ENCODE measurements at regions not wholly inside any gene's neighbourhood (a gene's known extent, or its start where the extent isn't known, plus 50 kb on each side); places are given as distances from the start of the nearest gene placed in this dataset.

DNA sequence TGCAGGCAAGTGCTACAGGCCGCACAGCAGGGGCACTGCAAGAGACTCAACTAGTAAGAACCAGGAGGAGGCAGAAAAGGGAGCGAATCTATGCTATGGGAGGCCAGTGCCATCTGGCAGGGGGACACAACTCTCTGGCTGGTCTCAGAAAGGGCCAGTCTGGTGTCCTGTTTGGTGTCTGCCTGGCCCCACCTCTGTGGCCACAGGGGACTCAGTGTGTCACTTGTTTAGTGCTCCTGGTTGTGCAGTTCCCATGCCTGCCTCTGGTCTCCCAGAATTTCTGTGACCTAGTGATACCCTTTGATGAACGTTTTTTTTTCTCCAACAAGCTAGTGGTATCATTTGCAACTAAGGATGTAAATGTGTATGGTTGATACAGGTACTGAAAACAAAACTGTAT, 59.2 kb upstream of the JCAD start:
- Histone ChIP-seq H2AFZ (ENCODE audit: low read length) (no peak overlapping the region), H3K4me2 (ENCODE audit: insufficient read depth, low read length) (no peak overlapping the region), H4K20me1 (ENCODE audit: insufficient read depth, low read length) (no peaks in the 10 kb centered on the region), H3K9me3 (ENCODE audit: low read depth, low read length) (no peaks in the 10 kb centered on the region), H3K36me3 (ENCODE audit: insufficient read depth, low read length) (no peaks in the 10 kb centered on the region), H3K79me2 (ENCODE audit: insufficient read depth, low read length) (no peaks in the 10 kb centered on the region), H3K27ac (ENCODE audit: low read depth, low read length) (no peak overlapping the region), H3K4me3 (ENCODE audit: insufficient read depth, low read length) (no peak overlapping the region), H3K4me1 (ENCODE audit: insufficient read depth, low read length) (peaks cover 18% of the 10 kb centered on the region), H3K27me3 (ENCODE audit: insufficient read depth, low read length) (no peaks in the 10 kb centered on the region)
- DNase-seq (ENCODE audit: insufficient read length, low spot score, missing footprints): no peak
- TF ChIP-seq, protein P1, sequence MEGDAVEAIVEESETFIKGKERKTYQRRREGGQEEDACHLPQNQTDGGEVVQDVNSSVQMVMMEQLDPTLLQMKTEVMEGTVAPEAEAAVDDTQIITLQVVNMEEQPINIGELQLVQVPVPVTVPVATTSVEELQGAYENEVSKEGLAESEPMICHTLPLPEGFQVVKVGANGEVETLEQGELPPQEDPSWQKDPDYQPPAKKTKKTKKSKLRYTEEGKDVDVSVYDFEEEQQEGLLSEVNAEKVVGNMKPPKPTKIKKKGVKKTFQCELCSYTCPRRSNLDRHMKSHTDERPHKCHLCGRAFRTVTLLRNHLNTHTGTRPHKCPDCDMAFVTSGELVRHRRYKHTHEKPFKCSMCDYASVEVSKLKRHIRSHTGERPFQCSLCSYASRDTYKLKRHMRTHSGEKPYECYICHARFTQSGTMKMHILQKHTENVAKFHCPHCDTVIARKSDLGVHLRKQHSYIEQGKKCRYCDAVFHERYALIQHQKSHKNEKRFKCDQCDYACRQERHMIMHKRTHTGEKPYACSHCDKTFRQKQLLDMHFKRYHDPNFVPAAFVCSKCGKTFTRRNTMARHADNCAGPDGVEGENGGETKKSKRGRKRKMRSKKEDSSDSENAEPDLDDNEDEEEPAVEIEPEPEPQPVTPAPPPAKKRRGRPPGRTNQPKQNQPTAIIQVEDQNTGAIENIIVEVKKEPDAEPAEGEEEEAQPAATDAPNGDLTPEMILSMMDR (IDR thresholded peaks at IDR 0.05; ENCODE audit: extremely low read depth, low read depth, low read length): no peak

DNA sequence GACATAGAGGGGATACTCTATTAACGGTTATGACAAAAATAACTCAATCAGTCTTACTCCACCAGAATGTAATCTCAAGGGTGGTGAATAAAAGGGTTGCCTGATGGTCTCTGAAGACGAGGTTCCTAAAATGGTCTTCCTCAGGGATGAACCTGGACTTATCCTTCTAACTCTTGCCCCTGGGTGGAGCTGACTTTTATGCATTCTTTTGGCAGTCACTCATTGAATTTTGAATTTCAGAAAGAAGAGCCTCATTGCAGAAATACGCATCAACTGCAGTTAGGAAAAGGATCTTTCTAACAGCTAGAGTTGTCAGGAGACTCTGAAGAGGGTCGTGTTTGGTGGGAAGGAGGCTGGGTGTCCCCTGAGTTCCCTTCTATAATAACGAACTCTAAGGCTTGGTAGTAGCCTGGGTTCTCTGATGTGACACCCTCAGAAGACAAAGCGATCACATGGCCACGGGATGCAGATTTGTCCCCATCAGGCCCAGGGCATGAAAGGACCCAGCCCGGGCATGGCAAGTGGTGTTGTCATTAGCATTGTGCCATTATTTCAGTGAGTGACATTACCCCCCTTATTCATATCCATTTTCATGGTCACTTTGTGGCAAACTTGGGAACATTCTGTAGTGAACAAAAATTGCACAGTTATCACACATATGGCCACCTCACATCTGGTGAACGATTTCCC, 58.6 kb upstream of the JCAD start:
- H4K20me1 ChIP-seq (ENCODE audit: insufficient read depth, low read length): no peaks in the 10 kb centered on the region
- no peak overlapping the region for H3K27ac ChIP-seq (ENCODE audit: low read depth, low read length)
- no peaks in the 10 kb centered on the region for H3K36me3 ChIP-seq (ENCODE audit: insufficient read depth, low read length)
- H3K4me1 ChIP-seq (ENCODE audit: insufficient read depth, low read length): peaks cover 18% of the 10 kb centered on the region
- H3K4me2 ChIP-seq (ENCODE audit: insufficient read depth, low read length): no peak overlapping the region
- H3K4me3 ChIP-seq (ENCODE audit: insufficient read depth, low read length): no peak overlapping the region
- no peak for DNase-seq (ENCODE audit: insufficient read length, low spot score, missing footprints)
- H2AFZ ChIP-seq (ENCODE audit: low read length): no peak overlapping the region
- H3K79me2 ChIP-seq (ENCODE audit: insufficient read depth, low read length): no peaks in the 10 kb centered on the region
- TF ChIP-seq, protein P1 (IDR thresholded peaks at IDR 0.05; ENCODE audit: extremely low read depth, low read depth, low read length): no peak
- no peaks in the 10 kb centered on the region for H3K27me3 ChIP-seq (ENCODE audit: insufficient read depth, low read length)
- H3K9me3 ChIP-seq (ENCODE audit: low read depth, low read length): no peaks in the 10 kb centered on the region

DNA sequence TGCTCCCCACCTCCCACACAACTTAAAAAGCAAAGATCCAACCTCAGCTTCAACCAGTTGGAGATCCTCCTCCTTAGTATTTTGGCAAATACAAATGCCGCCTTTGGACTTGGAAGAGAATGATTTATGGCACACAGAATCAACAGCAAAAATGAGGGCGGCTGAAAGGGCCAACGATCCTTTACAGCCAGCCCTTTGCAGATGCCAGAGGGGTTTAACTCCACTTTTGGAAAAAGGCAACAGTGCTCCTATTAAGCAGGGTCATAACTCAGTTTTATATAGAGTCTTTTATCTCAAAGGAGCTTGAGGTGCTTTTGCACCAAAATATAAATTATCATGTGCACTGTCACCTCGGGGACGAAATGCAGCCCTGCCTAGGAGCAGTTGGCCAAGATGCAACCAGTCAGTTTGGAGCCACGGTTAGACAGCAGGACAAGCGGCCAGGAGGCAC, 56.7 kb upstream of the JCAD start:
- Histone ChIP-seq H3K4me2 (ENCODE audit: insufficient read depth, low read length) (peak overlapping the region; percentile 86), H3K27me3 (ENCODE audit: insufficient read depth, low read length) (no peaks in the 10 kb centered on the region), H4K20me1 (ENCODE audit: insufficient read depth, low read length) (no peaks in the 10 kb centered on the region), H3K4me3 (ENCODE audit: insufficient read depth, low read length) (no peak overlapping the region), H3K9me3 (ENCODE audit: low read depth, low read length) (no peaks in the 10 kb centered on the region), H3K4me1 (ENCODE audit: insufficient read depth, low read length) (peaks cover 25% of the 10 kb centered on the region), H3K79me2 (ENCODE audit: insufficient read depth, low read length) (no peaks in the 10 kb centered on the region), H3K27ac (ENCODE audit: low read depth, low read length) (no peak overlapping the region), H3K36me3 (ENCODE audit: insufficient read depth, low read length) (no peaks in the 10 kb centered on the region), H2AFZ (ENCODE audit: low read length) (peak overlapping the region; percentile 73)
- TF ChIP-seq, protein P1 (IDR thresholded peaks at IDR 0.05; ENCODE audit: extremely low read depth, low read depth, low read length): no peak
- no peak for DNase-seq (ENCODE audit: insufficient read length, low spot score, missing footprints)

DNA sequence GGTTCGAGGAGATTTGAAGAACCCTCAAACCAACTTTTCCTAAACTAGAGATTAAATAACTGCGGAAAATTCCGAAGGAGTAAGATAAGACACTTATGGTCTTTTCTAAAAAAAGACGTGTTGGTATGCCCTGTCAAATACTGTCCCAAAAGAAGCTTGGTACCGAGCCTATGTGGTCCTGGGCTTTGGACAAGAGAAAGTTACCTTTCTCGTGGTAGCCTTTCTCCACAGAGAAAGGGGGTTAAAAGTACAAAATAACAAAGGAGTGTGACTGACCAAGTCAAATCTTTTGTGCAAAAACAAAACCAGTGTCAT, 56.2 kb upstream of the JCAD start:
- Histone ChIP-seq H3K4me2 (ENCODE audit: insufficient read depth, low read length) (peak overlapping the region; percentile 86), H3K9me3 (ENCODE audit: low read depth, low read length) (no peaks in the 10 kb centered on the region), H3K36me3 (ENCODE audit: insufficient read depth, low read length) (no peaks in the 10 kb centered on the region), H3K79me2 (ENCODE audit: insufficient read depth, low read length) (no peaks in the 10 kb centered on the region), H3K27me3 (ENCODE audit: insufficient read depth, low read length) (no peaks in the 10 kb centered on the region), H4K20me1 (ENCODE audit: insufficient read depth, low read length) (no peaks in the 10 kb centered on the region), H3K27ac (ENCODE audit: low read depth, low read length) (peak overlapping the region; percentile 39), H3K4me3 (ENCODE audit: insufficient read depth, low read length) (peak overlapping the region; percentile 64), H3K4me1 (ENCODE audit: insufficient read depth, low read length) (peaks cover 26% of the 10 kb centered on the region), H2AFZ (ENCODE audit: low read length) (peak overlapping the region; percentile 73)
- no peak for DNase-seq (ENCODE audit: insufficient read length, low spot score, missing footprints)
- TF ChIP-seq, protein P1 (IDR thresholded peaks at IDR 0.05; ENCODE audit: extremely low read depth, low read depth, low read length): no peak

Measured in osteoblast (primary cell).